Endothelial cell of umbilical vein (primary cell): ENCODE measurements at regions not wholly inside any gene's neighbourhood (a gene's known extent, or its start where the extent isn't known, plus 50 kb on each side); places are given as distances from the start of the nearest gene placed in this dataset.

ENCODE experiments used
- BruUV-seq: library from RNA; stranded (reverse); fragments of 400-500 nt; replicated peaks from 2 replicates; lab custom pipeline; 2021; lab: Mats Ljungman, UMichigan
- CTCF ChIA-PET: fragments of 300-600, 350-600 bp; sonication (Branson Sonifier 250); formaldehyde crosslinking; loops from one replicate; lab custom pipeline; 2021; ENCODE audit warnings: antibody characterized with exemption, inconsistent platforms; lab: Charles Lee
- POLR2A ChIA-PET: fragments of 300-600, 350-600 bp; sonication (Branson Sonifier 250); formaldehyde crosslinking; loops from one replicate; lab custom pipeline; 2021; ENCODE audit warnings: antibody characterized with exemption, inconsistent platforms; lab: Charles Lee
- DNase-seq: peaks from one replicate; pipeline ENCODE4 v3.0.0-alpha.2; 2011; ENCODE audit warnings: low read depth, low spot score
- FAIRE-seq: peaks from 2 replicates; lab custom pipeline; 2011; peaks lifted over from hg19 to GRCh38; lab: Jason Lieb, UNC
- H2AFZ ChIP-seq: 2 replicates; pipeline ENCODE4 v1.6.0; 2012; ENCODE audit warnings: low read depth, low read length, control low read depth, inconsistent platforms
- H3K27ac ChIP-seq: 2 replicates; pipeline ENCODE4 v1.5.1; 2011; ENCODE audit warnings: low read depth, mild to moderate bottlenecking, control low read depth, low read length, moderate library complexity; ENCODE audit not compliant: insufficient read depth
- H3K27me3 ChIP-seq, 2 experiments: 2 replicates each; pipeline versions ENCODE4 v1.6.0 to v1.6.1; 2011; ENCODE audit warnings: low read length in 2 of 2, mixed read lengths in 1 of 2; ENCODE audit not compliant: control insufficient read depth in 2 of 2, insufficient read depth in 2 of 2
- H3K36me3 ChIP-seq, 2 experiments: 2 replicates in 1 of 2; 3 replicates in 1 of 2; pipeline ENCODE4 v1.5.1; 2011; ENCODE audit warnings: low read length in 2 of 2, mild to moderate bottlenecking in 1 of 2, moderate library complexity in 1 of 2; ENCODE audit not compliant: control insufficient read depth in 2 of 2, insufficient read depth in 2 of 2; ENCODE audit errors: extremely low read depth in 1 of 2
- H3K4me1 ChIP-seq: 3 replicates; pipeline ENCODE4 v1.5.1; 2011; ENCODE audit warnings: mild to moderate bottlenecking, low read length; ENCODE audit not compliant: control insufficient read depth, insufficient read depth; ENCODE audit errors: extremely low read depth
- H3K4me2 ChIP-seq: 2 replicates; pipeline ENCODE4 v1.6.1; 2011; ENCODE audit warnings: low read length, control low read depth, mixed read lengths; ENCODE audit not compliant: insufficient read depth
- H3K4me3 ChIP-seq, 3 experiments: fragments of 200-600 bp in 1 of 3; sonication (generic), shearing (Covaris generic) in 1 of 3; replicated peaks in 1 of 3; 2 replicates each; pipeline ENCODE4 v1.5.1; 2011 to 2016; ENCODE audit warnings: control low read depth in 3 of 3, low read length in 3 of 3, mild to moderate bottlenecking in 2 of 3, inconsistent platforms in 1 of 3, low read depth in 1 of 3, moderate library complexity in 1 of 3; ENCODE audit not compliant: insufficient read depth in 1 of 3
- H3K79me2 ChIP-seq: 2 replicates; pipeline ENCODE4 v1.6.0; 2012; ENCODE audit warnings: low read length, inconsistent platforms; ENCODE audit not compliant: control insufficient read depth, insufficient read depth
- H3K9ac ChIP-seq: replicated peaks from 2 replicates; pipeline ENCODE3; 2011; ENCODE audit warnings: low read length, control low read depth; ENCODE audit not compliant: insufficient read depth; ENCODE audit errors: extremely low read depth
- H3K9me1 ChIP-seq: replicated peaks from 3 replicates; pipeline ENCODE4 v1.6.0; 2011; ENCODE audit warnings: mild to moderate bottlenecking, low read length; ENCODE audit not compliant: control insufficient read depth, insufficient read depth; ENCODE audit errors: extremely low read depth
- H3K9me3 ChIP-seq: replicated peaks from 2 replicates; pipeline ENCODE4 v1.5.1; 2012; ENCODE audit warnings: low read length, inconsistent platforms; ENCODE audit not compliant: control insufficient read depth, insufficient read depth
- H4K20me1 ChIP-seq: replicated peaks from 2 replicates; pipeline ENCODE3; 2011; ENCODE audit warnings: mild to moderate bottlenecking, low read length; ENCODE audit not compliant: control insufficient read depth, insufficient read depth; ENCODE audit errors: extremely low read depth
- CTCF ChIP-seq, 2 donors: IDR thresholded peaks; 1 replicate in 1 of 2; 2 replicates in 1 of 2; pipeline ENCODE4 v1.5.1; 2011; ENCODE audit warnings: low read length in 2 of 2, mild to moderate bottlenecking in 2 of 2, moderate library complexity in 2 of 2, control low read depth in 1 of 2, inconsistent platforms in 1 of 2, low read depth in 1 of 2; ENCODE audit not compliant: insufficient read depth in 1 of 2; ENCODE audit errors: extremely low read depth in 1 of 2
- EZH2 ChIP-seq: IDR thresholded peaks from 2 replicates; pipeline ENCODE4 v1.6.1; 2012; ENCODE audit warnings: borderline replicate concordance, low read depth, mild to moderate bottlenecking, moderate library complexity, low read length, inconsistent platforms; ENCODE audit not compliant: severe bottlenecking
- FOS ChIP-seq: IDR thresholded peaks from 2 replicates; pipeline ENCODE4 v1.6.1; 2011; ENCODE audit warnings: mild to moderate bottlenecking, low read length, moderate library complexity, borderline replicate concordance; ENCODE audit not compliant: insufficient read depth
- GATA2 ChIP-seq: IDR thresholded peaks from 2 replicates; pipeline ENCODE4 v1.7.0; 2011; ENCODE audit warnings: low read depth, mild to moderate bottlenecking, moderate library complexity, mixed read lengths, low read length; ENCODE audit not compliant: insufficient read length, insufficient read depth
- JUN ChIP-seq: IDR thresholded peaks from 2 replicates; pipeline ENCODE4 v1.6.1; 2011; ENCODE audit warnings: borderline replicate concordance, low read depth; ENCODE audit not compliant: insufficient read length, insufficient read depth
- MAX ChIP-seq: IDR thresholded peaks from 2 replicates; pipeline ENCODE4 v1.6.1; 2011; ENCODE audit not compliant: insufficient read depth, insufficient read length
- MYC ChIP-seq: IDR thresholded peaks from one replicate; pipeline ENCODE4 v1.6.1; 2011; ENCODE audit warnings: mild to moderate bottlenecking, low read depth, low read length
- POLR2A ChIP-seq: IDR thresholded peaks from 2 replicates; pipeline ENCODE4 v1.6.1; 2012; ENCODE audit warnings: low read depth, mild to moderate bottlenecking, control low read depth, low read length
- POLR2AphosphoS5 ChIP-seq: IDR thresholded peaks from 2 replicates; pipeline ENCODE4 v1.6.1; 2012; ENCODE audit warnings: low read depth, mild to moderate bottlenecking, control low read depth, low read length, moderate library complexity; ENCODE audit not compliant: insufficient read depth
- dilution Hi-C: fragments of 300-500 bp; cut with MboI; formaldehyde crosslinking; loops from one replicate; pipeline ENCODE4 v1.15.0; 2019; ENCODE audit warnings: low sequenced_read_pairs; ENCODE audit not compliant: extremely low pct_ligation_motif_present
- intact Hi-C: fragments of 100-400 bp; cut with micrococcal nuclease; formaldehyde crosslinking; loops from one replicate; pipeline ENCODE4 v1.10.0; 2022

GRCh38 chr4:149983931-149984330, 94.3 kb upstream of the DCLK2 start:
- H2AFZ ChIP-seq, result no peak overlapping the region
- H3K27me3 ChIP-seq, result no peaks in the 10 kb centered on the region
- DNase-seq, result no peak
- H3K4me3 ChIP-seq, result no peak overlapping the region
- no peak overlapping the region for H3K4me2 ChIP-seq
- TF ChIP-seq POLR2AphosphoS5, result no peak
- H3K36me3 ChIP-seq, result no peaks in the 10 kb centered on the region
- no TSS peak for BruUV-seq
- H3K27ac ChIP-seq, result no peak overlapping the region
- no peak overlapping the region for H3K9ac ChIP-seq
- POLR2A ChIA-PET, result no interaction called here
- peaks cover 14% of the 10 kb centered on the region for H3K4me1 ChIP-seq
- H3K9me1 ChIP-seq, result no peaks in the 10 kb centered on the region
- intact Hi-C loops, result loop anchor here (5.0 kb wide), 1 partner anchor 883 kb away; no protein-coding TSS in a partner anchor
- CTCF ChIA-PET, result no interaction called here
- H3K79me2 ChIP-seq, result no peaks in the 10 kb centered on the region
- no peaks in the 10 kb centered on the region for H4K20me1 ChIP-seq
- dilution Hi-C loops, result no loop called here
- H3K9me3 ChIP-seq, result no peaks in the 10 kb centered on the region
- FAIRE-seq, result no peak

GRCh38 chr4:149985981-149986380, 92.3 kb upstream of the DCLK2 start:
- no peak overlapping the region for H3K27ac ChIP-seq
- ChIA-PET CTCF (no interaction called here), POLR2A (no interaction called here)
- H4K20me1 ChIP-seq, result no peaks in the 10 kb centered on the region
- no peak overlapping the region for H3K9ac ChIP-seq
- intact Hi-C loops (no loop called here), dilution Hi-C loops (no loop called here)
- no peaks in the 10 kb centered on the region for H3K79me2 ChIP-seq
- DNase-seq (no peak), FAIRE-seq (no peak)
- H3K9me1 ChIP-seq, result no peaks in the 10 kb centered on the region
- H3K9me3 ChIP-seq, result no peaks in the 10 kb centered on the region
- TF ChIP-seq MAX, result no peak
- no peak for TF ChIP-seq GATA2
- no peak for TF ChIP-seq POLR2A
- no peak for TF ChIP-seq CTCF (IDR thresholded peaks at IDR 0.05; ENCODE audit: extremely low read depth in 1 of 2, insufficient read depth in 1 of 2, low read depth in 1 of 2, low read length in 2 of 2)
- no peak for TF ChIP-seq POLR2AphosphoS5
- no peak for TF ChIP-seq FOS
- no peak for TF ChIP-seq JUN
- no peak for TF ChIP-seq MYC
- no peak for TF ChIP-seq EZH2
- H2AFZ ChIP-seq, result no peak overlapping the region
- no peak overlapping the region for H3K4me2 ChIP-seq
- no TSS peak for BruUV-seq
- H3K4me3 ChIP-seq, result no peak overlapping the region
- H3K4me1 ChIP-seq, result peaks cover 14% of the 10 kb centered on the region
- H3K36me3 ChIP-seq, result no peaks in the 10 kb centered on the region
- no peaks in the 10 kb centered on the region for H3K27me3 ChIP-seq
